ENCODE measurements at regions not wholly inside any gene's neighbourhood (a gene's known extent, or its start where the extent isn't known, plus 50 kb on each side); places are given as distances from the start of the nearest gene placed in this dataset.
A peak's percentile ranks its signal among the peaks of the same experiment; 100 is the strongest.

DNA sequence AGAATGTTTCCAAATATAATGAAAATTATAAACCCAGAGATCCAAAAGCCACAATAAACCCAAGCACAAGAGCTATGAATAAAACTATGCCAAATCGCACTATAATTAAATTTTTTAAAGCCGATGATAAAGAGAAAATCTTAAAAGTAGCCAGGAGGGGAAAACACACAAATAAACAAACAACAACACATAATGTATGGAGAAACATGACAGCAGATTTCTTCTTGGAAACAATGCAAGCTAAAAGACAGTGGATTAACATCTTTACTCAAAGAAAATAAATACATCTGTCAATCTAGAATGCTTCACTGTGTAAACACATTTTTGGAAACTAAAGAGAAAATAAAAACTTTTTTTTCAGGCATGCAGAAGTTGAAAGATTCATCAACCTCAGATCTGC lies 53.0 kb upstream of the SMOX start:
- no peak for DNase-seq

- DNase-seq, result peak; percentile 70
These were observed 56.8 kb upstream of the SMOX start for GRCh38 chr20:4091490-4092479.

DNA sequence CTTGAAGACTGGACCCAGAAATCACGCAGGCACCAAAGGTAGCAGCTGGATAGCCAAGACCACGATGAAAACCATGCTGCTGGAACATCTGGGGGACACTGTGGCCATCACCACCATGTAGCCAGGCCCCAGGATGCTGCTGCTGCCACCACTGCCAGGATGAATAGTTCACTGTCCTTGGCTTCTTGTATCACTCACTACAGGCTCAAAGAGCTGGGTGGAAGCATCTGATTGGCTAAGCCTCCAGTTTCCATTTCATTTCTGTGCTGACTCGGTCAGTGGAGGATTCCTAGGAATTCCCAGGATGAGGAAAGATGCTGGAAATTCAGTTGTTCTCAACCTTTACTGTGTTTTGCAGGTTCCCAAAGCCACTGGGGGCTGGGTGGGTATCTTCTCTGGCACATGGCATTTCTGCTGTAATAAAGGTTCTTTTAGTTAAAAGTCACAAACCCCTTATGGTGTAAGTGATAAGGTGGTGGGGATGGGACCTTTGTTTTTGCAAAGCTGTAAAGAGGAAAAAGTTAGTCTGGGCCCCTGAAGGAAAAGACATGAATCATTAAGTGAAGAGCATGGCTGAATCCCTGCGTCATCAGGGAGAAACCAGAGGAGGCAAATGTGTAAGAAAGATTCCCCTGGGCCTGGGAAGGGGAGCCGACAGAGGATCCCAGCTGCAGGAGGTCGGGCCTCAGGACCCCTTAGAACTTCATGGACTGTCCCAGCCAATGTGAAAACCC lies 57.7 kb upstream of the SMOX start:
- DNase-seq, result peak; percentile 88

DNA sequence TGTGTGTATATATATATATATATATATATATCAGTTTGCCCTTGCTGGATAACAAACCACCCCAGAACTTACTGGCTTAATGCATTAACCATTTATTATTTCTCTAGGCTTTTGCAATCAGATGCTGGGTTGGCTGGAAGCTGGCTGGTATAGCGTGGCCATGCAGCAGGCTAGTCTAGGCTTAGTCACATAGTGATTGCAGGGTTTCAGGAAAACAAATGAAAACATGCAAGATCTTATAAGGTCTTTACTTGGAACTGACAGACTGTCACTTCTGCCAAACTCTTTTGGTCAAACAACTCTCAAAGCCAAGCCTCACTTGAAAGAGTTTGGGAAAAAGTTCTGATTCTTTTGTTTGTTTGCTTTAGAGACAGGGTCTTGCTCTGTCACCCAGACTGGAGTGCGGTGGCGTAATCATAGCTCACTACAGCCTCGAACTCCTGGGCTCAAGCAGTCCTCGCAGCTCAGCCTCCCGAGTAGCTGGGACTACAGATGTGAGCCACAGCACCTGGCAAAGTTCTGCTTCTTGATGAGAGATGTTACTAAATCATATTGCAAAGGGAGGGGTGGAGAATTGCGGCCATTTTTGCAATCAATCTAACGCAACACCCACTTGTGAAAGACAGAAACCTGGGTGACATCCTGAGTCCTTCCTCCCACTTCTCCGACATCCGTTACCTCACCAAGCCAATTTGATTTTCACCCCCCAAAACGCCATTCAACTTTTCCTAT lies 58.7 kb upstream of the SMOX start:
- peak; percentile 79 for DNase-seq

DNA sequence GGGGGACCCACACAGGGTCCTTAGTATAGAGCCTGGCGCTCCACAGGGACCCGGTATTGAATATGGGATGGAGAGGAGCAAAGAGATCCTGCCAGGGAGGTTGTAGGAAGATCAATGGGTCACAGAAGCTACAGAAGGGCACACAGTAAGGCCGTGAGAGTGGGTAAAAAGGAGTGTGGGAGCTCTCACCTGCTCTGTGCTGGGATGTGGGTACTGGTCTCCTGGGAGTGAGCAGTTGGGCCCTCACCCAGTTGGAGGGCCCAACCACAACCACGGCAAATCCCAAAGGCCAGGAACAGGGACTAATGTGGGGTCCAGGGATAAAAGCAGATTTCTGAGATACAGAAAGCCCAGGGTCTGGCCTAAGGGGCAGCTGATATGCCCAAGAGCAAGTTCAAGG lies 59.9 kb upstream of the SMOX start:
- DNase-seq, result no peak

DNA sequence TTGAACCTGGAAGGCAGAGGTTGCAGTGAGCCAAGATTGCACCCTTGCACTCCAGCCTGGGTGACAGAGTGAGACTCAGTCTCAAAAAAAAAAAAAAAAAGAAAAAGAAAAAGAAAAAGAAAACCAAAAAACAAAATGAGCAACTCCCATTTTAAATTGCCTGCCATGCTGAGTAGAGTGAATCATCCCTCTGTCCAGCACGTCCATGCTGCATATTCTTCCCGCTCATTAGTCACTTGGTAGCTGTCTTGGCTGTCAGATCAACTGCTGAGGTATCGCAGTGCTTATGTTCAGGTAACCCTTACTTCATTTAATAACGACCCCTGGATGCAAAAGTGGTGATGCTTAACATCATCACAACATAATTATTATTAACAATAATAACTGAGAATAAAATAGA lies 60.7 kb upstream of the SMOX start:
- no peak for DNase-seq

DNA sequence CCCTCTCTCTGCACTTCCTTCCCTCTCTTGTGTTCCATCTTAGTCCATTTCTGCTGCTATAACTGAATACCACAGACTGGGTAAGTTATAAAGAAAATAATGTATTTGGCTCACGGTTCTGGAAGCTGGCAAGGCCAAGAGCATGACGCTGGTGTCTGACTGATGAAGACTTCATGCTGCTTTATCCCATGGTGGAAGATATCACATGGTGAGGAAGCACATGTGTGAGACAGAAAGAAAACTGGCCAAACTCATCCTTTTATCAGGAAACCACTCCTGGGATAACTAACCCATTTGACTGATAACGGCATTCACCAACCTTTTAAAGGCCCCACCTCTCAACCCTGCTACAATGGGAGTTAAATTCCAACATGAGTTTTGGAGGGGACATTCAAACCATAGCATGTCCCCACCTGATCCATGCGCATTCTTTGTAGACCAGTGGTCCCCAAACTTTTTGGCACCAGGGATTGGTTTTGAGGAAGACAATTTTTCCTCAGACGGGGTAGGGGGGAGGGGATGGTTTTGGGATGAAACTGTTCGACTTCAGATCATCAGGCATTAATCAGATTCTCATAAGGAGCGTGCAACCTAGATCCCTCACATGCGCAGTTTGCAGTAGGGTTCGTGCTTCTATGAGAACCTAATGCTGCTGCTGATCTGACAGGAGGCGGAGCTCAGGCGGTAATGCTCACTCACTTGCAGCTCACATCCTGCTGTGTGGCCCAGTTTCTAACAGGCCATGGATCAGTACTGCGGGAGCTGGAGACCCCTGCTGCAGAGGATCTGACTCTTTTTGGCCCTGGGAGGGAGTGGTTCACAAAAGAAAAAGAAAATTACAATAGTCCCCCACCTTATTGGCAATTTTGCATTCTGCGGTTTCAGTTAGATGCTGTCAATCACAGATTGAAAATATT lies 61.6 kb upstream of the SMOX start:
- no peak for DNase-seq

GRCh38 chr20:4084721-4085120 lies 63.9 kb upstream of the SMOX start:
- no peak for DNase-seq

DNA sequence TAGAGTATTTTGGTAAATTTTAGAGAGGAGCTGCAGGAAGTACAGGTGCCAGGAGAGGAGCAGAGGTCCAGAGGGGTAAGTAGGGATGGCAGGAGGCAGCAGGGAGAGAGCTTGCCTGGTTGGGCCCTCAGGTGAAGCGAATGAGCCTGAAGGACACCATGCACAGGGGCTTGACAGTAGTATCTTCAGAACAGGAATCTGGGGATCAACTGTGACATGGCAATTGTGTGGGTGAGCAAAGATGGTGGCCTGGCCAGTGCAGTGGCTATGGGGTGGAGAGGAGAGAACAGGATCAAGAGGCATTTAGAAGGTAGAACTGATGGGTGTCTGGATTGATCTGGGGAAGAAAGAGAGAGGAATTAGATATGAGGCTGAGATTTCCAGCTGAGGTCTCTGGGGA lies 64.5 kb upstream of the SMOX start:
- DNase-seq, result no peak

GRCh38 chr20:4083098-4083865 lies 65.3 kb upstream of the SMOX start:
- no peak for DNase-seq

GRCh38 chr20:4082406-4083097 lies 66.1 kb upstream of the SMOX start:
- DNase-seq, result peak; percentile 79

- DNase-seq, result no peak
These were observed 66.1 kb upstream of the RNF24 start for GRCh38 chr20:4081421-4081820.

DNA sequence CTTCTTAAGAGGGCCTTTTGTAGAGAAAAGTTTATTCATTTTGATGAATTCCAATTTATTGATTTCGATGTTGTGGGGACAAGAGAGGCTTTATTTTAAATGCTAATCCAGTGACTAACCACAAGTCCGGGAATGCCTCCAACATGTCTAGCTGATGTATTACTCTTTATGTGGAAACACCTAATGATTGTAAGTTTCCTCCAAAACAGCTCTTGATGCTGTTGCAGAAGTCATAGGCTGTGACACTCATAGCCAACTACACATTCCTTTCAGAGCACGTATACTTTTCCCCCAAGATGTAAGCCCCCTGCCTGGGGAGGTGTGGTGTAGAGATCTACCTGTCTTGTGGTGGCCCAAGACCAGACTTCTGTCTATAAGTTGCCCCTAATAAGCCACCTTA lies 61.3 kb upstream of the RNF24 start:
- no peak for DNase-seq

GRCh38 chr20:4076033-4076432 lies 60.7 kb upstream of the RNF24 start:
- no peak for DNase-seq

DNA sequence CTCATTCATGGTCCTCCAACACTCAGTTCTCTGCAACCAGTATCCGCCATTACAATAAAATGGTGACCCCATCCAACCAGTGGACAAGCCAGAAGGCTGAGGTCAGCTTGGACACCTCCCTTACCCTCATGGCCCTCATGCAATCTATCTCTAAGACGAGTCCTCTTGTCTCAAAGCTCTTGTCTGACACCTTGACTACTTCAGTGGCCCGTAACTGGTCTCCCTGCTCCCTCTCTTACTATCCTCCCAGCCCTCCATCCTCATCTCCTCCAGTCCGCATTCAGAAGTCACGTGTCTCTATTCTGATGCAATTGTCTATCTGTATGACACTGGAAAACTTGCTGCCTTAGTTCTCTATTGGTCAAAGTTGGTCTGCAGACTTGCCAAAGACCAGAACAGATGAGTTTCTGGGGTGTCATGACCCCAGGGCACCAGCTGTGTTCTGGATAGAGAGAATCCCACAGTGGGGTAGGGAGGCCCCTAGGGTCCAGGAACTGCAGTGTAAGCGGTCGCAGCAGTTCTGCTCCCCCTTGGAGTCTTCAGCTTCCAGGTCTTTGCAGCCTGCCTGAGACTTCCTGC lies 59.6 kb upstream of the RNF24 start:
- peak; percentile 35 for DNase-seq

- DNase-seq, result no peak
These were observed 58.7 kb upstream of the RNF24 start for GRCh38 chr20:4073852-4074741.

DNA sequence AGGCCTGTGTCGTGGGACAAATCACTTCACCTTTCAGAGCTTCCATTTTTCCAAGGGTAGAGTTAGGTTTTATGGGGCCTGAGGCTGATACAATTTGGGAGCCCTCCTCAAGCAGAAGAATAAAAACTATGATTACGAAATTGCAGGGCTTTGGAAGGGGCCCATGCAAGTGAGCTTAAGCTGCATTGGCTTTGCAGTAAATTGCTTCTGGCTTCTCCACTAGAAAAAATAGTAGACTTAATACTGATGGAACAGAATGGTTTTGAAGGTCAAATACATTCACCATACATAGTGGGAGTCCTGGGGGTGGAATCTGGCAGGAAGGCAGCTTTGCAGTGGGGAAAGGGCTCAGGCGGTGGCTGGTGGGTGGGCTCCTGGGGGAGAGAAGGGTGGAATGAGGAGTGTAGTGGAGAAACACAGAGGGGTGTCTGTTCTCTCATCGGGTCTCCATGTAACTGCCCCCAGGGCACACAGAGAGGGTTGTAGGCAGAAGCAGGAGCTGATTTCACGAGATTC lies 55.9 kb upstream of the RNF24 start:
- no peak for DNase-seq

DNA sequence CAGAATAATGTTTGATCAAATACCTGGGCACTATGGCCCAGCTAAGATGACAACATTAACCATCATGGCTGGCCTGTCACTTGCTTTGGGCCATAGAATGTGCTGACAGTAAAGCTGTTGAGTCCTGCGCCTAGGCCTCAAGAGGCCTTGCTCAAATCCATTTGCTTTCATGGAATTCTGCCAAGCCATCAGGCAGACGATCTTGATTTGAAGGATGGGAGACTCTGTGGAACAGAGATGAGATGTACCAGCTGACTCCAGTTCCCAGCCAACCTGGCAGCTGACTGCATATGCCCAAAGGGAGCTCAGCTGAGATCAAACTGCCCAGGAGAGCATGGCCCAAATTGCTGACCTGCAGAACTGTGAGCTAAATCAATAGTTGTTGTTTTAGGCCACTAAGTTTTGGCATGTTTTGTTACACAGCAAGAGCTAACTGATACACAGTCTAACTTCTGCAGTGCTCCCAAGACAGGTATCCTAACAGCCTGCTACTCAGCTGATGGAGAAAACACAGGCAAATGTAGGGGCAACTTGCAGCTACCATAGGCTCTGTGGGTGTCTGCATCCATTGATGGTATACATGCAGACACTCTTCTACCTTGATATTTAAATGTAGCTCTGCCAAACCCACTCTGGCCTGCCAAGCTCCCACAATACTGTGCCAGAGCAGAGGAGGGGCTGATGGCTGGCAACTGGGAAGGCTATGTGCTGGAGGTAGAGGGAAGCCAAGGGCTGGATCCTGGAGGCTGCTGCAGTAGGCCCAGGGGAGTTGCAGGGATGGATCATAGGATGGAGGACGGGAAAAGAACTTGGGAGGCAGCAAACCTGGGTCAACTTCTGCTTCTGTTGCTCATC lies 55.2 kb upstream of the RNF24 start:
- DNase-seq, result no peak

Measured in suppressor macrophage treated with lipopolysaccharide for 4 hours (primary cell).